SK-N-SH (cell line): ENCODE measurements at regions not wholly inside any gene's neighbourhood (a gene's known extent, or its start where the extent isn't known, plus 50 kb on each side); places are given as distances from the start of the nearest gene placed in this dataset.

Experiments
- CTCF ChIP-seq: fragments of 200-600 bp; sonication (generic); IDR thresholded peaks from 2 replicates; pipeline ENCODE4 v1.6.1; 2017; ENCODE audit warnings: antibody characterized with exemption, mild to moderate bottlenecking, moderate library complexity
- EP300 ChIP-seq, 2 experiments: IDR thresholded peaks; 2 replicates each; pipeline versions ENCODE4 v1.4.0 to v1.6.1; 2012; ENCODE audit warnings: borderline replicate concordance in 1 of 2, low read depth in 1 of 2, low read length in 1 of 2
- GATA2 ChIP-seq: sonication (generic); formaldehyde crosslinking; IDR thresholded peaks from 2 replicates; pipeline ENCODE4 v1.5.0; 2020; ENCODE audit warnings: mild to moderate bottlenecking, missing genetic modification reagents
- REST ChIP-seq: IDR thresholded peaks from 2 replicates; pipeline ENCODE4 v1.6.1; 2012; ENCODE audit warnings: mild to moderate bottlenecking, low read depth, low read length, moderate library complexity
- TAF1 ChIP-seq: IDR thresholded peaks from 2 replicates; pipeline ENCODE4 v1.6.1; 2012; ENCODE audit warnings: low read depth, mild to moderate bottlenecking, low read length, moderate library complexity, borderline replicate concordance

GRCh38 chrX:100204534-100204933, 205.5 kb downstream of the PCDH19 start:
- TF ChIP-seq REST: no peak
- no peak for TF ChIP-seq EP300 (IDR thresholded peaks at IDR 0.05; ENCODE audit: borderline replicate concordance in 1 of 2, low read depth in 1 of 2, low read length in 1 of 2)
- no peak for TF ChIP-seq CTCF
- TF ChIP-seq GATA2 (CRISPR knock-in tag): no peak
- no peak for TF ChIP-seq TAF1
